ENCODE measurements at regions not wholly inside any gene's neighbourhood (a gene's known extent, or its start where the extent isn't known, plus 50 kb on each side); places are given as distances from the start of the nearest gene placed in this dataset.

GRCh38 chr7:46207931-46208634, 287.0 kb upstream of the IGFBP3 start:
- DNase-seq (ENCODE audit: low read depth) = no peak

GRCh38 chr7:46206476-46207060, 285.5 kb upstream of the IGFBP3 start:
- no peak for DNase-seq (ENCODE audit: low read depth)

- DNase-seq (ENCODE audit: low read depth) = no peak
Observed at GRCh38 chr7:46205478-46205877, 284.4 kb upstream of the IGFBP3 start.

- no peak for DNase-seq (ENCODE audit: low read depth)
Observed at GRCh38 chr7:46203926-46204325, 282.9 kb upstream of the IGFBP3 start.

- DNase-seq (ENCODE audit: low read depth) = no peak
Observed at GRCh38 chr7:46202379-46202778, 281.3 kb upstream of the IGFBP3 start.

- DNase-seq (ENCODE audit: low read depth) = no peak
Observed at GRCh38 chr7:46201961-46202360, 280.9 kb upstream of the IGFBP3 start.

- DNase-seq (ENCODE audit: low read depth) = no peak
Observed at GRCh38 chr7:46198701-46199100, 277.6 kb upstream of the IGFBP3 start.

GRCh38 chr7:46197785-46198540, 276.9 kb upstream of the IGFBP3 start:
- no peak for DNase-seq (ENCODE audit: low read depth)

GRCh38 chr7:46195934-46196333, 274.9 kb upstream of the IGFBP3 start:
- no peak for DNase-seq (ENCODE audit: low read depth)

GRCh38 chr7:46192271-46192670, 271.2 kb upstream of the IGFBP3 start:
- no peak for DNase-seq (ENCODE audit: low read depth)

GRCh38 chr7:46191776-46192175, 270.7 kb upstream of the IGFBP3 start:
- DNase-seq (ENCODE audit: low read depth) = no peak

GRCh38 chr7:46191296-46191695, 270.2 kb upstream of the IGFBP3 start:
- no peak for DNase-seq (ENCODE audit: low read depth)

- DNase-seq (ENCODE audit: low read depth) = no peak
Observed at GRCh38 chr7:46189255-46189790, 268.3 kb upstream of the IGFBP3 start.

- no peak for DNase-seq (ENCODE audit: low read depth)
Observed at GRCh38 chr7:46186131-46186530, 265.1 kb upstream of the IGFBP3 start.

GRCh38 chr7:46179061-46179610, 258.1 kb upstream of the IGFBP3 start:
- DNase-seq (ENCODE audit: low read depth) = no peak

GRCh38 chr7:46178661-46179060, 257.6 kb upstream of the IGFBP3 start:
- DNase-seq (ENCODE audit: low read depth) = no peak

GRCh38 chr7:46177821-46178220, 256.7 kb upstream of the IGFBP3 start:
- DNase-seq (ENCODE audit: low read depth) = no peak

- DNase-seq (ENCODE audit: low read depth) = no peak
Observed at GRCh38 chr7:46175221-46175620, 254.1 kb upstream of the IGFBP3 start.

- DNase-seq (ENCODE audit: low read depth) = no peak
Observed at GRCh38 chr7:46174196-46174580, 253.1 kb upstream of the IGFBP3 start.

GRCh38 chr7:46173476-46174195, 252.6 kb upstream of the IGFBP3 start:
- no peak for DNase-seq (ENCODE audit: low read depth)

- no peak for DNase-seq (ENCODE audit: low read depth)
Observed at GRCh38 chr7:46170792-46171191, 249.7 kb upstream of the IGFBP3 start.

- DNase-seq (ENCODE audit: low read depth) = no peak
Observed at GRCh38 chr7:46170021-46170420, 248.9 kb upstream of the IGFBP3 start.

Measured in forelimb muscle (tissue), 1 donor.